ENCODE measurements at regions not wholly inside any gene's neighbourhood (a gene's known extent, or its start where the extent isn't known, plus 50 kb on each side); places are given as distances from the start of the nearest gene placed in this dataset.

GRCh38 chr1:204736836-204737235 lies 51.3 kb upstream of the LRRN2 start:
- H3F3A ChIP-seq (ENCODE audit: insufficient read depth, low read length): no peaks in the 10 kb centered on the region
- H3K9ac ChIP-seq (ENCODE audit: low read length): no peak overlapping the region
- no peaks in the 10 kb centered on the region for H4K20me1 ChIP-seq (ENCODE audit: insufficient read depth, low read length)
- no peaks in the 10 kb centered on the region for H3K9me3 ChIP-seq (ENCODE audit: low read length)
- H3K4me1 ChIP-seq (ENCODE audit: insufficient read depth, low read length, severe bottlenecking): no peaks in the 10 kb centered on the region
- no peaks in the 10 kb centered on the region for H3K9me2 ChIP-seq (ENCODE audit: low read depth, low read length)
- H3K27me3 ChIP-seq (ENCODE audit: insufficient read depth, low read length): no peaks in the 10 kb centered on the region
- no peak overlapping the region for H3K4me3 ChIP-seq (ENCODE audit: low read depth, low read length, poor library complexity, severe bottlenecking)
- no peak overlapping the region for H2AFZ ChIP-seq (ENCODE audit: low read length)
- no peaks in the 10 kb centered on the region for H3K79me2 ChIP-seq (ENCODE audit: insufficient read depth, low read length)
- H3K36me3 ChIP-seq (ENCODE audit: insufficient read depth, low read length): no peaks in the 10 kb centered on the region
- no peak overlapping the region for H3K27ac ChIP-seq (ENCODE audit: low read depth, low read length, poor library complexity, severe bottlenecking)
- TF ChIP-seq CTCF (IDR thresholded peaks at IDR 0.05; ENCODE audit: low read length) (no peak), EZH2 (IDR thresholded peaks at IDR 0.05; ENCODE audit: borderline replicate concordance, low read length) (no peak)
- no peak overlapping the region for H3K4me2 ChIP-seq (ENCODE audit: low read length)

GRCh38 chr1:204738506-204738905 lies 53.0 kb upstream of the LRRN2 start:
- TF ChIP-seq EZH2 (IDR thresholded peaks at IDR 0.05; ENCODE audit: borderline replicate concordance, low read length): no peak
- TF ChIP-seq CTCF (IDR thresholded peaks at IDR 0.05; ENCODE audit: low read length): no peak
- H3K9me3 ChIP-seq (ENCODE audit: low read length): no peaks in the 10 kb centered on the region
- no peaks in the 10 kb centered on the region for H3K9me2 ChIP-seq (ENCODE audit: low read depth, low read length)
- H3K4me2 ChIP-seq (ENCODE audit: low read length): no peak overlapping the region
- no peaks in the 10 kb centered on the region for H3K4me1 ChIP-seq (ENCODE audit: insufficient read depth, low read length, severe bottlenecking)
- H3K79me2 ChIP-seq (ENCODE audit: insufficient read depth, low read length): no peaks in the 10 kb centered on the region
- H3K27me3 ChIP-seq (ENCODE audit: insufficient read depth, low read length): no peaks in the 10 kb centered on the region; the same call in 1 of the 2 replicates
- H3K36me3 ChIP-seq (ENCODE audit: insufficient read depth, low read length): no peaks in the 10 kb centered on the region
- H3K4me3 ChIP-seq (ENCODE audit: low read depth, low read length, poor library complexity, severe bottlenecking): no peak overlapping the region
- H4K20me1 ChIP-seq (ENCODE audit: insufficient read depth, low read length): no peaks in the 10 kb centered on the region
- H3K9ac ChIP-seq (ENCODE audit: low read length): no peak overlapping the region
- no peak overlapping the region for H2AFZ ChIP-seq (ENCODE audit: low read length)
- no peak overlapping the region for H3K27ac ChIP-seq (ENCODE audit: low read depth, low read length, poor library complexity, severe bottlenecking)
- H3F3A ChIP-seq (ENCODE audit: insufficient read depth, low read length): no peaks in the 10 kb centered on the region

DNA sequence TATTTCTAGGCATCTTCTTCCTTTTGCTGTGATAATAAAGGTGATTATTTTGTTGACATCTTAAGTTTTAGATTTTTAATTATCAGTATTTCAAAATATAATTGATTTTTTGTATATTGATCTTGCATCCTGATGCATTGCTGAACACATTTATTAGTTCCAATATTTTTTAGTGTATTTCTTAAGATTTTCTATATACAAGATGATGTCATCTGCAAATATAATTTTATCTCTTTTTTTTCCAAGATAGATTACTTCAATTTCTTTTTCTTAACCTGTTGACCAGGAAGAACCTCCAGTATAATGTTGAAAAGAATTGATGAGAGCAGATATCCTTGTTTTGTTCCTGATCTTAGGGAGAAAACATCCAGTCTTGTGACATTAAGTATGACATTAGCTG lies 54.8 kb upstream of the LRRN2 start:
- Histone ChIP-seq H3K9me2 (ENCODE audit: low read depth, low read length) (no peaks in the 10 kb centered on the region), H3K4me2 (ENCODE audit: low read length) (no peak overlapping the region), H3K36me3 (ENCODE audit: insufficient read depth, low read length) (no peaks in the 10 kb centered on the region), H4K20me1 (ENCODE audit: insufficient read depth, low read length) (no peaks in the 10 kb centered on the region), H3K4me3 (ENCODE audit: low read depth, low read length, poor library complexity, severe bottlenecking) (no peak overlapping the region), H3F3A (ENCODE audit: insufficient read depth, low read length) (no peaks in the 10 kb centered on the region), H2AFZ (ENCODE audit: low read length) (no peak overlapping the region), H3K79me2 (ENCODE audit: insufficient read depth, low read length) (no peaks in the 10 kb centered on the region), H3K9me3 (ENCODE audit: low read length) (no peaks in the 10 kb centered on the region), H3K27me3 (ENCODE audit: insufficient read depth, low read length) (no peaks in the 10 kb centered on the region; the same call in 1 of the 2 replicates), H3K27ac (ENCODE audit: low read depth, low read length, poor library complexity, severe bottlenecking) (no peak overlapping the region), H3K9ac (ENCODE audit: low read length) (no peak overlapping the region), H3K4me1 (ENCODE audit: insufficient read depth, low read length, severe bottlenecking) (no peaks in the 10 kb centered on the region)
- TF ChIP-seq EZH2 (IDR thresholded peaks at IDR 0.05; ENCODE audit: borderline replicate concordance, low read length) (no peak), CTCF (IDR thresholded peaks at IDR 0.05; ENCODE audit: low read length) (no peak)
